ENCODE measurements at regions not wholly inside any gene's neighbourhood (a gene's known extent, or its start where the extent isn't known, plus 50 kb on each side); places are given as distances from the start of the nearest gene placed in this dataset.

DNA sequence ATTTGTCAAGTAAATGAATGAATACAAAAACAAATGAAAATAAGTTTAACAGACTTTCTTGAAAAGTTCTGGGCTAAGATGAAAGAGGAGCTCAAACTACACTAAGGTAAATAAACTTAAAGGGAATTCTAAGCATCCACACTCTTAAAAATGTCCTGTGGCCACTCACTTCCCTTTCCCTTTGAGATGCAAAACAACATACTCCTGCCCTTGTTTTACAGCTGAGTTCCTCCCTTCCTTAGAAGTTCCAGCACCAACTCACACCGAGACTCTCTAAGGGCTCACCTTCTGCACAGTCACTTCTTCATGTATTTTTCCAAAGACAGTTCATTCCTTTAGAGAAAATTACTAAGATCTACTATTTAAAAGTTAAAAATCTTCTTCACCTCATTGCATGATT lies 123.3 kb upstream of the CMC1 start:
- no peak for DNase-seq (ENCODE audit: extremely low read depth, low read depth)
- TF ChIP-seq CTCF (IDR thresholded peaks at IDR 0.05; ENCODE audit: low read depth, low read length), result no peak

- DNase-seq (ENCODE audit: extremely low read depth, low read depth), result no peak
- TF ChIP-seq CTCF (IDR thresholded peaks at IDR 0.05; ENCODE audit: low read depth, low read length), result no peak
Observed at GRCh38 chr3:28122227-28122626, 119.2 kb upstream of the CMC1 start.

DNA sequence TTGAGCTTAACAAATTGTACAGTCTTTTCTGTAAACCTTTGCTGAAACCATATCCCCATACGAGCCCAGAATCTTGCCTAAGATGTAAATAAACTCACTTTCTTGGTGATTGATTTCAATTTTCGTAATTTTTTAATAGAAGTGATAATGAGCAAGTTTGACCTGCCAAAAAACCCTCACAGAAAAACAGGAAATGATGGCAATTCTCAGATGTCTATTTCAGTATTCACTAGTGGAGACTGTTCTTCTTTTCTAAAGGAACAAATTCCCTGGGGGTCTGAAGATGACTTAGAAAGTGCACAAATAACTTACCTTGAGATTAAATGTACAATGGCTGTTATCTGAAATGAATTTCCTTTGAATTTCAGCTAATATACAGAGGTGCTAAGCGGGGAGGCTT lies 116.5 kb upstream of the CMC1 start:
- no peak for DNase-seq (ENCODE audit: extremely low read depth, low read depth)
- no peak for TF ChIP-seq CTCF (IDR thresholded peaks at IDR 0.05; ENCODE audit: low read depth, low read length)

DNA sequence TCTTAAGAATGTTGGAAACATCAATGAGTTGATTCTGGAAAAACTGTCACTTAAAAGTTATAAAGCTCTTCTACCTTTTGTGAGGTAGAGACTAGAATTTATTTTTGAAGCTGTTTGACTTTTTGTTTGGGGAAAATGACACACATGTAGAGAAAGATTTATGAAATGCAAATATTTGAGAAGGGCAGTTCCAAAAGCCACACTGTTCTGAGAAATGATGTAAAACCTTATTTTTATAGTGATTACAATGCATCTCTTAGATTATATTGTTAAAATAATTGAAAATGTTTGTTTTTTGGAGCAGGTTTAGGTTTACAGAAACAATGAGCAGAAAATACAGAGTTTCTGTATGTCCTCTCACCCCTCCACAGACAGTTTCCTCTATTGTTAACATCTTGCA lies 116.1 kb upstream of the CMC1 start:
- no peak for TF ChIP-seq CTCF (IDR thresholded peaks at IDR 0.05; ENCODE audit: low read depth, low read length)
- no peak for DNase-seq (ENCODE audit: extremely low read depth, low read depth)

DNA sequence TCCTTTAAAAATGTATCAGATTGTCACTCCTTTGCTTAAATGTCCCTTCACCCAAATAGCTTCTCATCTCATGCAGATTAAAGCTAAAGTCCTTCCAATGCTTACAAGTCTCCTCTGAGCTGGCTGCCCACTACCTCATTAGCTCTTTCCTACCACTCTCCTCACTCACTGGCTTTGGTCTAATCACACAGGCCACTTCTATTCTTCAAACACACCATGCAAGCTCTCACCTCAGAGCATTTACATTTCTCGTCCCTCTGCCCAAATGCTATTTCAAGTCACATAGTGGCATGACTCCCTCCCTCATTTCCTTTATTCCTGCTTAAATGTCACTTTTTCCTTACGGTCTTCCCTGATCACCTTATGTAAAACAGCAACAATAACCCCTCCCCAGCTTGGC lies 110.6 kb upstream of the CMC1 start:
- DNase-seq (ENCODE audit: extremely low read depth, low read depth), result no peak

DNA sequence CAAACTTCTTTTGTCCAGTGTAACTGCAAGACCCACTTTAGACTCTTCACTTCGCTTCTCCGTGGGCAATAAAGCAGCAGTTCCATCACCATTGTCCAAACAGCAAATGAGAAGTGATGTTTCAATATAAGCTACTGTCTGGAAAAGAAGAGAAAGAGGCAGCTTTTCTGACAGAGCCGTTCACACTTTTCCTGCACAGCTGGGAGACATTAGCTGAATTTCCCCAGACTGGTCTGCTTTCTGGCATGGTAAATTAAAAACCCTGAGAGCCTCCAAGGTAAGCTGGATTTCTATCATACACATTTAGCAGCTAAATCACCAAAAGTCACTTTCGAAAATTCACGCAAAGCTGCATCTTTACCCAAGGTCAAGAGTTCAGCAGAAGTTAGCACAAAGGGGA lies 108.5 kb upstream of the CMC1 start:
- no peak for TF ChIP-seq CTCF (IDR thresholded peaks at IDR 0.05; ENCODE audit: low read depth, low read length)
- DNase-seq (ENCODE audit: extremely low read depth, low read depth), result no peak

More for the DNA sequence above, 110.6 kb upstream of the CMC1 start:
- no peak for TF ChIP-seq CTCF (IDR thresholded peaks at IDR 0.05; ENCODE audit: low read depth, low read length)

DNA sequence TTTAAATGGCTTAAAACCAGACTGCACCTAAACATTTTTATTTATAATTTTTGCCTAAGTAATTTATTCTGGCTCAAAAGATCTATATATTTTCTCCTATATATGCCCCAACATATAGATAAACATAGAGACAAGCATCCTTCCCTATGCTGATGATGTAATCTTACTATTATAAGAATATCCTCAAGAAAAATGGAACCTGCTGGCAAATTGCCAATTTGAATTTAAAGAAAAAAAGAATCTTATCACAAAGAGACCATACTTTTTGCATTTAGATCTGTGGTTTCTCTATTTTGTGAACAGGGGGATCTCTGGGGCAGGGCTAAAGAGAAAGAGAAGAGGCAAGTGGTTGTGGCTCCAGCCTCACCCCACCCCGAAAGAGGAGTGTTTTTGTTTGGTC lies 107.2 kb upstream of the CMC1 start:
- DNase-seq (ENCODE audit: extremely low read depth, low read depth), result no peak
- no peak for TF ChIP-seq CTCF (IDR thresholded peaks at IDR 0.05; ENCODE audit: low read depth, low read length)

Measured in AG09319 (cell line).